CD4-positive, alpha-beta T cell treated with Interferon gamma for 1 hour (primary cell): ENCODE measurements at regions not wholly inside any gene's neighbourhood (a gene's known extent, or its start where the extent isn't known, plus 50 kb on each side); places are given as distances from the start of the nearest gene placed in this dataset.

Experiments
- DNase-seq: peaks from one replicate; pipeline ENCODE4 v3.0.0-alpha.2; 2020

- DNase-seq, result no peak
Observed at GRCh38 chr13:47109028-47109427, 212.2 kb upstream of the HTR2A start.

- no peak for DNase-seq
Observed at GRCh38 chr13:47100214-47100853, 203.5 kb upstream of the HTR2A start.

- no peak for DNase-seq
Observed at GRCh38 chr13:47094734-47095434, 198.0 kb upstream of the HTR2A start.

- no peak for DNase-seq
Observed at GRCh38 chr13:47092202-47092601, 195.3 kb upstream of the HTR2A start.

- no peak for DNase-seq
Observed at GRCh38 chr13:47087841-47088240, 191.0 kb upstream of the HTR2A start.

GRCh38 chr13:47087241-47087640 lies 190.4 kb upstream of the HTR2A start:
- DNase-seq, result no peak

- DNase-seq, result no peak
Observed at GRCh38 chr13:47085346-47085745, 188.5 kb upstream of the HTR2A start.

GRCh38 chr13:47081850-47082249 lies 185.0 kb upstream of the HTR2A start:
- no peak for DNase-seq

GRCh38 chr13:47081246-47081645 lies 184.4 kb upstream of the HTR2A start:
- no peak for DNase-seq

- no peak for DNase-seq
Observed at GRCh38 chr13:47080621-47081020, 183.8 kb upstream of the HTR2A start.

GRCh38 chr13:47076500-47076899 lies 179.6 kb upstream of the HTR2A start:
- DNase-seq, result no peak

GRCh38 chr13:47069133-47069532 lies 172.3 kb upstream of the HTR2A start:
- no peak for DNase-seq

GRCh38 chr13:47067306-47067705 lies 170.5 kb upstream of the HTR2A start:
- no peak for DNase-seq

- DNase-seq, result no peak
Observed at GRCh38 chr13:47066226-47066625, 169.4 kb upstream of the HTR2A start.

GRCh38 chr13:47064381-47064780 lies 167.5 kb upstream of the HTR2A start:
- DNase-seq, result no peak

- no peak for DNase-seq
Observed at GRCh38 chr13:47049276-47049989, 152.6 kb upstream of the HTR2A start.

- no peak for DNase-seq
Observed at GRCh38 chr13:47046706-47047105, 149.9 kb upstream of the HTR2A start.

GRCh38 chr13:47044842-47045241 lies 148.0 kb upstream of the HTR2A start:
- DNase-seq, result no peak

GRCh38 chr13:47039106-47039505 lies 142.3 kb upstream of the HTR2A start:
- no peak for DNase-seq

- DNase-seq, result no peak
Observed at GRCh38 chr13:47038188-47038587, 141.3 kb upstream of the HTR2A start.

GRCh38 chr13:47036294-47037008 lies 139.6 kb upstream of the HTR2A start:
- no peak for DNase-seq

- DNase-seq, result no peak
Observed at GRCh38 chr13:47033216-47033615, 136.4 kb upstream of the HTR2A start.

- no peak for DNase-seq
Observed at GRCh38 chr13:47027780-47028437, 131.1 kb upstream of the HTR2A start.
